ENCODE measurements at regions not wholly inside any gene's neighbourhood (a gene's known extent, or its start where the extent isn't known, plus 50 kb on each side); places are given as distances from the start of the nearest gene placed in this dataset.

DNA sequence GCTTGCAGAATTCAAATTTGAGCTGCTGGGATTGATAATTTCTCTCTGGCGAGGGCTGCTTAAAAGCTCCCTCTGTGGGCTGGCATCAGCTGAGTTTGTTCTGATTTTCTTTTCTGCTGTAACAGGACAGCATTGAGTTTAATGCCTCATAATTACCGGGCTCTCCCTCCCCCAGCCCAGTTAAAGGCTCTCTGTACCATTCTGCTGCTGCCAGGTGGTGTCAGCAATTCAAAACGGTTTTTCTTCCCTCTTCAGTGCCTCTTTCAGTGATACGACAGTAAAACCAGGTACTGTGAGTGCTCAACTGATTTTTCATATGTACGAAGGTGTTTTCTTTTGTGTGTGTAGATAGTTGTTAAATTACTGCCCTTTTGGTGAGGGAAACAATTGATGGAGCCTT, 509.3 kb upstream of the CTNND2 start:
- no peak for TF ChIP-seq ZFX (IDR thresholded peaks at IDR 0.05)
- no peak for TF ChIP-seq YY1 (IDR thresholded peaks at IDR 0.05; ENCODE audit: extremely low read depth, insufficient replicate concordance, low read depth, low read length)

Measured in HCT116 (cell line).